Suprapubic skin (tissue), 3 donors: ENCODE measurements at regions not wholly inside any gene's neighbourhood (a gene's known extent, or its start where the extent isn't known, plus 50 kb on each side); places are given as distances from the start of the nearest gene placed in this dataset.

Source experiments
- EP300 ChIP-seq: sonication (generic); formaldehyde crosslinking; IDR thresholded peaks from one replicate; pipeline ENCODE4 v1.6.1; 2017; ENCODE audit warnings: antibody characterized with exemption
- POLR2A ChIP-seq, 2 donors: fragments of 450-650 bp; IDR thresholded peaks; one replicate each; pipeline ENCODE4 v1.6.1; 2017; ENCODE audit warnings: antibody characterized with exemption in 2 of 2, mild to moderate bottlenecking in 2 of 2, moderate library complexity in 2 of 2
- TF ChIP-seq, protein P1 (sequence below), 2 donors: fragments of 200-600 bp in 1 of 2; fragments of 450-650 bp in 1 of 2; sonication (generic) in 1 of 2; IDR thresholded peaks; one replicate each; pipeline ENCODE4 v1.5.1; 2016 to 2019; ENCODE audit warnings: antibody characterized with exemption in 2 of 2, mild to moderate bottlenecking in 1 of 2, moderate library complexity in 1 of 2

DNA sequence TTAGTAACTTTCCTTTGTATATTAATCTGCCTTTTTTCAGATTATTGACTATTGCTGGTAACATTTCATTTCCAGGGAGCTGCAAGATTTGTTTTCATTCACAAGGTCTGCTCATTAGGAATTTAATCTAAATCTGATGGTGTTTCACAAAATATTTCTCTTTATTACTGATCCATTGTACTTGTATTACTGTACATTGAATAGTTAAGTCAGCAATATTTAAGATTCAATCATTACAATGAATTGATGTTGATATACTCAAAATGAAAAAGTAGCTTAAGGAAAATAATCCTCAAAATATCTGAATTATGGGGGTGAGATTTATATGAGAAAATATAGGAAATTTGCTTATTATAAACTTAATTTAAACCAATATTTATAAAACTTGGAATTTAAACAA is 308.6 kb upstream of the PBX1 start:
- TF ChIP-seq, protein P1, sequence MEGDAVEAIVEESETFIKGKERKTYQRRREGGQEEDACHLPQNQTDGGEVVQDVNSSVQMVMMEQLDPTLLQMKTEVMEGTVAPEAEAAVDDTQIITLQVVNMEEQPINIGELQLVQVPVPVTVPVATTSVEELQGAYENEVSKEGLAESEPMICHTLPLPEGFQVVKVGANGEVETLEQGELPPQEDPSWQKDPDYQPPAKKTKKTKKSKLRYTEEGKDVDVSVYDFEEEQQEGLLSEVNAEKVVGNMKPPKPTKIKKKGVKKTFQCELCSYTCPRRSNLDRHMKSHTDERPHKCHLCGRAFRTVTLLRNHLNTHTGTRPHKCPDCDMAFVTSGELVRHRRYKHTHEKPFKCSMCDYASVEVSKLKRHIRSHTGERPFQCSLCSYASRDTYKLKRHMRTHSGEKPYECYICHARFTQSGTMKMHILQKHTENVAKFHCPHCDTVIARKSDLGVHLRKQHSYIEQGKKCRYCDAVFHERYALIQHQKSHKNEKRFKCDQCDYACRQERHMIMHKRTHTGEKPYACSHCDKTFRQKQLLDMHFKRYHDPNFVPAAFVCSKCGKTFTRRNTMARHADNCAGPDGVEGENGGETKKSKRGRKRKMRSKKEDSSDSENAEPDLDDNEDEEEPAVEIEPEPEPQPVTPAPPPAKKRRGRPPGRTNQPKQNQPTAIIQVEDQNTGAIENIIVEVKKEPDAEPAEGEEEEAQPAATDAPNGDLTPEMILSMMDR (IDR thresholded peaks at IDR 0.05), result no peak
- no peak for TF ChIP-seq POLR2A (IDR thresholded peaks at IDR 0.05)
- no peak for TF ChIP-seq EP300
